Natural killer cell (primary cell): ENCODE measurements at regions not wholly inside any gene's neighbourhood (a gene's known extent, or its start where the extent isn't known, plus 50 kb on each side); places are given as distances from the start of the nearest gene placed in this dataset.

Source experiments
- ATAC-seq, 3 donors: fragments of 150-1000 bp in 2 of 3; fragments of 200-7000 bp in 1 of 3; cut with Tn5 transposase; 1 replicate in 1 of 3; 2 replicates in 2 of 3; pipeline ENCODE4 v1.10.0; 2021; ENCODE audit warnings: mild to moderate bottlenecking in 2 of 3, moderate library complexity in 2 of 3
- DNase-seq, 2 donors: peaks; one replicate each; pipeline versions ENCODE4 v3.0.0 to v3.0.0-alpha.2; 2013 to 2021; ENCODE audit warnings: mixed read lengths in 1 of 2
- H3K27ac ChIP-seq: one replicate; pipeline ENCODE4 v1.5.1; 2013; ENCODE audit warnings: mild to moderate bottlenecking, low read length
- H3K27me3 ChIP-seq: one replicate; pipeline ENCODE4 v1.6.1; 2013; ENCODE audit warnings: low read length; ENCODE audit not compliant: control insufficient read depth, insufficient read depth
- H3K36me3 ChIP-seq: one replicate; pipeline ENCODE4 v1.6.1; 2013; ENCODE audit warnings: low read length; ENCODE audit not compliant: control insufficient read depth, insufficient read depth
- H3K4me1 ChIP-seq: one replicate; pipeline ENCODE4 v1.6.1; 2013; ENCODE audit warnings: low read length; ENCODE audit not compliant: control insufficient read depth, insufficient read depth
- H3K4me3 ChIP-seq: one replicate; pipeline ENCODE4 v1.5.1; 2013; ENCODE audit warnings: low read length
- H3K9me3 ChIP-seq: one replicate; pipeline ENCODE4 v1.6.1; 2013; ENCODE audit warnings: low read length; ENCODE audit not compliant: control insufficient read depth, insufficient read depth
- H3K27ac Mint-ChIP-seq, 2 donors: one replicate each; pipeline ENCODE4 v1.8.0; 2022; ENCODE audit warnings: mild to moderate bottlenecking in 2 of 2, mixed read lengths in 2 of 2, moderate library complexity in 1 of 2
- H3K27me3 Mint-ChIP-seq, 2 donors: one replicate each; pipeline ENCODE4 v1.8.0; 2022; ENCODE audit warnings: low read depth in 2 of 2, mixed read lengths in 2 of 2
- H3K36me3 Mint-ChIP-seq: one replicate; pipeline ENCODE4 v1.8.0; 2022; ENCODE audit warnings: mixed read lengths
- H3K4me1 Mint-ChIP-seq, 2 donors: one replicate each; pipeline ENCODE4 v1.8.0; 2022; ENCODE audit warnings: mixed read lengths in 2 of 2
- H3K4me3 Mint-ChIP-seq: one replicate; pipeline ENCODE4 v1.8.0; 2022; ENCODE audit warnings: mild to moderate bottlenecking, moderate library complexity, mixed read lengths
- H3K9me3 Mint-ChIP-seq, 2 donors: one replicate each; pipeline ENCODE4 v1.8.0; 2022; ENCODE audit warnings: mixed read lengths in 2 of 2
- CTCF ChIP-seq: fragments of 200-600 bp; IDR thresholded peaks from one replicate; pipeline ENCODE4 v1.8.0; 2022; ENCODE audit warnings: antibody characterized with exemption
- WGBS: methylation state at CpG from one replicate; pipeline ENCODE4 v1.1.7; 2013; ENCODE audit warnings: missing lambda C conversion rate; ENCODE audit not compliant: insufficient coverage; 5-methylcytosine and 5-hydroxymethylcytosine counted together
- intact Hi-C: fragments of 100-400 bp; cut with micrococcal nuclease; formaldehyde crosslinking; loops from one replicate; pipeline ENCODE4 v1.14.2; 2022

- DNase-seq, result peak in 1 of 2 donors; percentile 5
Observed at GRCh38 chr11:96567176-96567575, 177.4 kb downstream of the JRKL start.

GRCh38 chr11:96567667-96568066 is 177.9 kb downstream of the JRKL start:
- Histone ChIP-seq H3K36me3 (no peaks in the 10 kb centered on the region), H3K9me3 (no peaks in the 10 kb centered on the region), H3K27me3 (no peaks in the 10 kb centered on the region), H3K4me1 (no peaks in the 10 kb centered on the region), H3K4me3 (no peak overlapping the region), H3K27ac (no peak overlapping the region)
- no peak overlapping the region for H3K4me3 Mint-ChIP-seq
- H3K27me3 Mint-ChIP-seq, result no peaks in the 10 kb centered on the region
- intact Hi-C loops, result no loop called here
- H3K4me1 Mint-ChIP-seq, result no peaks in the 10 kb centered on the region
- ATAC-seq (no peak), DNase-seq (no peak)
- whole genome bisulfite sequencing, result 88% methylated on average over 1 of the region's 3 CpGs
- no peaks in the 10 kb centered on the region for H3K36me3 Mint-ChIP-seq
- no peak overlapping the region for H3K27ac Mint-ChIP-seq
- peaks cover 5% of the 10 kb centered on the region in 2 donors for H3K9me3 Mint-ChIP-seq
- no peak for TF ChIP-seq CTCF

More at GRCh38 chr11:96567176-96567575, 177.4 kb downstream of the JRKL start:
- no peaks in the 10 kb centered on the region for H3K36me3 ChIP-seq
- WGBS, result 71% methylated on average over 1 of the region's 4 CpGs
- no peak for TF ChIP-seq CTCF
- Mint-ChIP-seq H3K4me3 (no peak overlapping the region), H3K9me3 (peaks cover 5% of the 10 kb centered on the region in 2 donors), H3K27ac (no peak overlapping the region), H3K36me3 (no peaks in the 10 kb centered on the region), H3K4me1 (no peaks in the 10 kb centered on the region), H3K27me3 (no peaks in the 10 kb centered on the region)
- H3K9me3 ChIP-seq, result no peaks in the 10 kb centered on the region
- no peaks in the 10 kb centered on the region for H3K4me1 ChIP-seq
- ATAC-seq, result no peak
- H3K27ac ChIP-seq, result no peak overlapping the region
- no peaks in the 10 kb centered on the region for H3K27me3 ChIP-seq
- no peak overlapping the region for H3K4me3 ChIP-seq
- intact Hi-C loops, result no loop called here

- TF ChIP-seq CTCF, result no peak
Observed at GRCh38 chr11:96576383-96576782, 186.6 kb downstream of the JRKL start.

GRCh38 chr11:96578379-96578778 is 188.6 kb downstream of the JRKL start:
- no peak for ATAC-seq
- Histone ChIP-seq H3K27ac (no peak overlapping the region), H3K9me3 (no peaks in the 10 kb centered on the region), H3K4me1 (no peaks in the 10 kb centered on the region), H3K4me3 (no peak overlapping the region), H3K36me3 (no peaks in the 10 kb centered on the region), H3K27me3 (no peaks in the 10 kb centered on the region)
- no peaks in the 10 kb centered on the region for H3K4me1 Mint-ChIP-seq
- no peaks in the 10 kb centered on the region for H3K27me3 Mint-ChIP-seq
- H3K36me3 Mint-ChIP-seq, result no peaks in the 10 kb centered on the region
- no peak overlapping the region for H3K4me3 Mint-ChIP-seq
- DNase-seq, result no peak
- H3K27ac Mint-ChIP-seq, result no peak overlapping the region
- intact Hi-C loops, result no loop called here
- TF ChIP-seq CTCF, result no peak
- H3K9me3 Mint-ChIP-seq, result peaks cover 0 to 4% of the 10 kb centered on the region in 2 donors
- 100% methylated on average over 1 of the region's 1 CpG for WGBS

More at GRCh38 chr11:96576383-96576782, 186.6 kb downstream of the JRKL start:
- ATAC-seq (no peak), DNase-seq (no peak)
- no peak overlapping the region for H3K4me3 Mint-ChIP-seq
- no peaks in the 10 kb centered on the region for H3K36me3 ChIP-seq
- no peaks in the 10 kb centered on the region for H3K9me3 ChIP-seq
- H3K4me1 ChIP-seq, result no peaks in the 10 kb centered on the region
- H3K27me3 Mint-ChIP-seq, result no peaks in the 10 kb centered on the region
- H3K27ac Mint-ChIP-seq, result no peak overlapping the region
- no peaks in the 10 kb centered on the region for H3K4me1 Mint-ChIP-seq
- intact Hi-C loops, result no loop called here
- no peaks in the 10 kb centered on the region for H3K27me3 ChIP-seq
- no peak overlapping the region for H3K27ac ChIP-seq
- peaks cover 0 to 4% of the 10 kb centered on the region in 2 donors for H3K9me3 Mint-ChIP-seq
- H3K4me3 ChIP-seq, result no peak overlapping the region
- no peaks in the 10 kb centered on the region for H3K36me3 Mint-ChIP-seq
- 78% methylated on average over 2 of the region's 2 CpGs for WGBS
